NCI-H1930 (cell line): ENCODE measurements at regions not wholly inside any gene's neighbourhood (a gene's known extent, or its start where the extent isn't known, plus 50 kb on each side); places are given as distances from the start of the nearest gene placed in this dataset.
A peak's percentile ranks its signal among the peaks of the same experiment; 100 is the strongest.

ENCODE experiments used
- DNase-seq, 2 experiments: peaks; one replicate each; lab custom pipeline; 2025; lab: John Stamatoyannopoulos, UW

DNA sequence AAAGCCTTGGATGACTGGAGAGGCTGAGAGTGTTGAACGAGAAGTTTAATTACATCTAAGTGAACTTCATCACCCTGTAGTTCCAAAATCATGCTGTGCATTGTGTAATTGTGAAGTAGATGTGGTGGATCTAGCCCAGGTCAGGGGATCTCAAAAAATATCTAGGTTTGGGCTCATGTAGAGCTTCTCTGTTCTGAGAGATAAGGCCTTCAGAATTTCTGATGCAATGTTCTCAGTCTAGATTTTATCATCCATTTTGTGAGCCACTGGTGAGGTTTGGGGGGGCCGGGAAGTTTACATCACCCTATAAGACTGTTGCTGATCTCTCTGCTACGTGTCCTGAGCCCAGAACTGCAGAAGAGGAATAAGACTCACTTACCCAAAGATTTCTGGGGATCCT is 719.4 kb downstream of the SOCS6 start:
- DNase-seq, result no peak

DNA sequence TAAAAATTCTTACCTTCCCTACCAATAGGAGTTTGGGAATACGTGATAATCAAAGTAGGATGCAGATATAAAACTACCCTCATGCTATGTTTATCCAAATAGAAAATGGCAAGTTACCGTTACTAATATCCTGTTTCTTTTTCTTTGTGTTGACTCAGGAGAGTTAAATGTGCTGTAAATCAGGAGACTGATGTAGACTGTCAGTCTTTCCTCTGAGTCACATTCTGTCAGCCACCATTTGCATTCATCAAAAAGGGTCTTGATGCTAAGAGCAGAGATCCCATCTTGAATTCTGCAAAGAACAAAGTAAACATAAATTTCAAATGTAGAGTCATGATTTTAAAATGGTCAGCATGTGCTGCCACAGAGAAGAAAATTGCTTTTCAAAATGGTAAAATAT is 712.8 kb downstream of the SOCS6 start:
- no peak for DNase-seq

- no peak for DNase-seq
Measured at GRCh38 chr18:70998490-70998889, 709.6 kb downstream of the SOCS6 start.

DNA sequence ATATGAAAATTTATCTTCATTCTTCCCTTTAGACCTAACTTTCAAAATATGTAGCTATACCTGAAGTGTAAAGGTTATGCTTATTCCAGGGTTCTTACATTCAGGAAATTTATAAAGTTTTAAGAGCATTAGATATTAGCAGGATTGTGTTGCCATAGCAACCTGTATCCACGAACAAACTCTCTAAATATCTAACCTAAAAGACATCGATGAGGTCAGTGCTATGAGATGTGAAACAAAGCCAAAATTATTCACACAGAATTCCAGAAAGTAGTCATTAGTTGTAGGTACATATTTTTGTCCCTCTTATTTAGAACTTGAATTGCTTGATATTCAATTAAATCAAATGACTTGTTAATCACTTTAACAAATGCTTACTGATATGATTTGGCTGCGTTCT is 705.3 kb downstream of the SOCS6 start:
- DNase-seq, result no peak

- DNase-seq, result no peak
Measured at GRCh38 chr18:70991577-70991976, 702.7 kb downstream of the SOCS6 start.

- DNase-seq, result no peak
Measured at GRCh38 chr18:70985948-70986347, 697.1 kb downstream of the SOCS6 start.

GRCh38 chr18:70982292-70982691 is 693.4 kb downstream of the SOCS6 start:
- DNase-seq, result no peak

DNA sequence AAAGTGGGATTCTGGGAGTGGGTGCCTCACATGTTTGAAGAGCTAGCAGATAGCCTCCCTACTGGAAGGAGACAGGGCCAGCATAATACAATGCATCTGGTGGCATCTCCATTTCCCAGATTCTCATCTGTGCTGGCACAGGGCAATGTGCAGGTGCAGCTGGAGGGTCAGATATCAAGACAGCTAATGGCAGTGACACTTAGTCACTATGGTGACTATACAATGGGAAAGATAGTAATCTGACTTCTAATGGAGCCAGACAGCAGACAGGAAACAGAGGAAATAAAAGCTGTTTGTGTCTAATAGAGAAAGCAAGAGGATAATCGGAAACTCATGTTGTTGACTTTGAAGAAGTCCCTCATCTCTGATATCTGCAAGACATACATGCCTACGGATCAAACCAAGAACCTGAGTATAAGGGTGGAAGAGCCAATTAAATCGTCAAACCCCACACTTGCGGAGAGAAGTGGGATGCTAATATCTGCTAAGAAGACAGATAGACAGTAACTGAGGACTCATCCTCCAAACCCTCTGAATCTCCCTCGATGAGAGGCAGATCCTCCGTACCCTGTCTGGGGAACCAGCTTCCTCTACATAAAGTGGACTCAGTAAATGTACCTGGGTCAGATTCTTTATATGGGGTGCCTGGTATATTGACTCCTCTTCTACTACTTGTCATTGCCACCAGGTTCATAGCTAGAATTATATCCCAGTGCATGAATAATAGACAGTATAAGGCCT is 692.7 kb downstream of the SOCS6 start:
- no peak for DNase-seq

GRCh38 chr18:70973626-70974025 is 684.8 kb downstream of the SOCS6 start:
- no peak for DNase-seq

- DNase-seq, result no peak
Measured at GRCh38 chr18:70966419-70966818, 677.6 kb downstream of the SOCS6 start.

- no peak for DNase-seq
Measured at GRCh38 chr18:70961939-70962338, 673.1 kb downstream of the SOCS6 start.

DNA sequence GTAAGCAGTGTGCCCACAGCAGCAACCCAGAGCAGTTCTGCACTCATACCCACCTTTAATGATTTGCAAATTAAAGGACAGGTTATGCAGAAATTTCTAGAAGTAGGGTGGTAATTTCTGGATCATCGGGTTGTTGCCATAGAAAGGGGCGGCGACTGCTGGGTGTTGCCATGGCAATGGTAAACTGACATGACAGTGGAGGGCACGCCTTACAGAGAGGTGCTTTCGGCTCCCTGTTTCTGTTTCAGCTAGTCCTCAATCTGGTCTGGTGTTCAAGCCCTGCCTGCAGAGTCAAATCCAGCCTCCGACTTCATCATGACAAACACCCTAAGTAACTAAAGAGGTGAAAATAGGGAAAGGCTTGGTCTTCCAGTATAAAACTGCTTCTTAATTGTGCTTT is 667.7 kb downstream of the SOCS6 start:
- DNase-seq, result no peak

DNA sequence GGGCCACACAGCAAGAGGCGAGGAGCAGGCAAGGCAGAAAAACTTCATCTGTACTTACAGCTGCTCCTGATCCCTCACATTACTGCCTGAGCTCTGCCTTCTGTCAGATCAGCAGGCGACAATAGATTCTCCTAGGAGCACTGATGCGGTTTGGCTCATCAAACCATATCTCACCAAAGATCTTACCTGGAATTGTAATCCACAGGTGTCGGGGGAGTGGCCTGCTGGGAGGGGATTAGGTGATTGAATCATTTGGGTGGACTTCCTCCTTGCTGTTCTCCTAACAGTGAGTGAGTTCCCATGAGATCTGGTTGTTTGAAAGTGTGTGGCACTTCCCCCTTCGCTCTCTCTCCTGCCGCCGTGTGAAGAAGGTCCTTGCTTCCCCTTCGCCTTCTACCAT is 647.3 kb downstream of the SOCS6 start:
- DNase-seq, result no peak

GRCh38 chr18:70931942-70932814 is 643.3 kb downstream of the SOCS6 start:
- peak in 1 of 2 experiments; percentile 8 for DNase-seq

DNA sequence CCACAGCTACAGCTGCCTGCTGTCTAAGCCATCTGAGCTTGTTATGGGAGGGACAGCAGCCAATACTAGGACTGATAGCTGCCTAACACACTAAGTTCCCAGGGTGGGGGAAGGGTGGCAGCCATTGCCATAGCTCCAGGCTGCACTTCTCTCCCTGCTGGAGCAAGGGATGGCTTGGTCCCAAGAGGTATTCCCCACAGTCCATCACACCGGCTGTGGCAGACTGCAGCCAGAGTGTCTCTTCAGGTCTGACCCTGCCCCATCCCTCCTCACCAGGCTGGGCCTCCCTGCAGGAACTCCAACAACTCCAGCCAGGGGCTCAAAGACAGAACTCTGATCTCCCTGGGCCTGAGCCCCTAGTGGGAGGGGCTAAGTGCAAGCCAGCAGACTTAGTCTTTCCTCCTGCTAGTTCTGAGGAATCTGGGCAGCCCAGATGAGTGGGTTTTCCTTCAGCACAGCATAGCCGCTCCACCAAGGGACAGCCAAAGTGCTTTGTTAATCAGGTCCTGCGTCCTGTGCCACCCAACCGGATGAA is 632.1 kb downstream of the SOCS6 start:
- DNase-seq, result no peak

DNA sequence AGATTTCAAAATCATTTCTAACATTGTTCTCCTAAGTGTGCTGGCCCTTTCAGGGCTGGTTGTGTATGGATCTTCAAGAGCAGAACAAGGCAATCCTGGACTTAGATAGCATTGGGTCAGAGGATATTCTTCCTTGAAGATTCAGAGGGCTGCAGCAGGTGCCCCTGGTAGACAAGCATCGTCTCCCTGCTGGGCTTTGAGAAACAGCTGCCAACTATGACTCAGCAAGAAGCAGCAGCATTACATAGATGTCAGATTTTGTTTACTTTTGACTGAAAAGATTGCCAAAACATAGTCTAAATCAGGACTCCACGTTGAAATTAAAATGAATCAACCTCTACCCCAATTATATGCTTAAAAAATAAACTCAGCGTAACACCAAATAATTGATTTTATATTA is 618.8 kb downstream of the SOCS6 start:
- DNase-seq, result peak; percentile 66 to 72

DNA sequence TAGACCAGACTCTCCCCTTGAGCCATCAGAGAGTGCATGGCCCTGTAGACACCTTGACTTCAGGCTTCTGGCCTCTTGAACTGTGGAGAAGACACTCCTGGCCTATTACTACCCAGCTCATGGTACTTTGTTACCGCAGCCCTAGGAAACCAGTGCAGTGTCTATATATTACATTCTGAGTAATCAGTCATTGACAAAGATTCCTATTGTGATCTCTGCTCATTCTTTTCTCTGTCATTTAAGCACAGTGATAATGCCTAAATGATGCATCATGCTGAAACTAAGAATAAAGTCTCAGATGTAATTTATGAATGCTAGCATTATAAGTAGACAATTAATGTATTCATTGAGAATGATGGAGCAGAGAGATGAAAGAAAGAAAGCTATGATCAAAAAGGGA is 603.5 kb downstream of the SOCS6 start:
- no peak for DNase-seq

GRCh38 chr18:70870292-70870691 is 581.4 kb downstream of the SOCS6 start:
- DNase-seq, result no peak

DNA sequence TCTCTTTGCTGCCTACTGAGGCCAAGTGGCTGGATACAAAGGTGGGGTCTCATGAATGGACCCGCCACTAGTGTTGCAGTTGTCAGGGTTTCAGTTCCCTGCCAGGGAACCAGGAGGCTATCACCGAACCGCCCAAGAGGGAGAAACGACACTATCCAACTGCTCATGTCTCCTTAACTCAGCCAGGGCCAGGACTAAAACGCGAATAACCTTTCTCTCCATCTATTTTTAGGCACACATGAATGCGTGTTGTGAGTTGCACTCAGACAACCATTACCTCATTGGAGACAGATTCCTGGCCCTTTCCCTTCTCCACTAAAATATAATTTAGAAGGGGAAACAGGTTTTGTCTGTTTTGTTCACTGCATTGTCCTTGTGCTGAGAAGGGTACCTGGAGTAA is 559.5 kb downstream of the SOCS6 start:
- no peak for DNase-seq

GRCh38 chr18:70840649-70841048 is 551.8 kb downstream of the SOCS6 start:
- no peak for DNase-seq

DNA sequence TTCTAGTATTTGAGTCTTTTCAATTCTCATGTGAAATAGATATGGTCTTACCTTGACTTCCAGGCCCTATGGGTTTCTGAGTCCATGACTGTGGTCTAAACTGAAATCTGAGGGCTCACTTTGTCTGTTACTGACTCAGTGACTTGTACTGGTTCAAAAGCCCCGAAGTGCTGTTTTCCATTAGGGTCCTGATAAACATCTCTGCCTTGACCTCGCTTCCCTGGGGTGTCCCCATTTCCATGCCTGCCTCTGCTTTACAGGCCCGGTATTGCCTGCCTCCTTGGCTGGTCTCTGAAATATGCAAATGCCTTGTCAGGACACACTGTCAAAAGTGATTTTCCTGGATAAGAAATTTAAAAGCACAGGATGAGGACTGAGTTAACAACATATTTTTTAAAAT is 538.8 kb downstream of the SOCS6 start:
- DNase-seq, result no peak

- no peak for DNase-seq
Measured at GRCh38 chr18:70826571-70826970, 537.7 kb downstream of the SOCS6 start.

DNA sequence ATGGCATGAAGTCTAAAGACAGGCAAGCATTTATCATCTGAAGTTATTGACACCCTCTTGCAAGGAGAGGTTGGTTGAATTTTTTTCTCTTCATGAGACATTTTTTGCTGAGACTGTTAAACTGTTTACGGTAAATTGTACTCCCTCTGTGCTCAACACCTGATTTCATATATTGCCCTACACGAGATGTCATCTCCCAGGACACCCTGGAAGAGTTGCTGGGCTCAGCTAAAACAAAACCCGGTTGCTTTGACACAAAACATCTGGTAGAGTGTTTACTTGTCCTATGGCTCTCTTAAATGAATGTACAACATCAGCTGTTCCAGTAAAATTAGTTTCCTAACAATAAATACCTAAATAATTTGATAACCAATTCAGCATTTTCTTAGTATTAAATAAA is 533.8 kb downstream of the SOCS6 start:
- no peak for DNase-seq
